GM12878 (cell line): ENCODE measurements at regions not wholly inside any gene's neighbourhood (a gene's known extent, or its start where the extent isn't known, plus 50 kb on each side); places are given as distances from the start of the nearest gene placed in this dataset.

Experiments
- ATAC-seq: fragments of 200-7000 bp; cut with Tn5 transposase; 3 replicates; pipeline ENCODE4 v1.9.1; 2020; ENCODE audit warnings: mild to moderate bottlenecking, moderate library complexity
- BruUV-seq: library from RNA; stranded (reverse); fragments of 400-500 nt; replicated peaks from 2 replicates; lab custom pipeline; 2021; lab: Mats Ljungman, UMichigan
- CTCF ChIA-PET: fragments of 300-600 bp; sonication (Branson Sonifier 250); formaldehyde crosslinking; extraction: SDS; loops from one replicate; lab custom pipeline; 2021; ENCODE audit warnings: inconsistent platforms; lab: Yijun Ruan, JAX
- POLR2A ChIA-PET: fragments of 350-600 bp; formaldehyde crosslinking; extraction: SDS; loops from one replicate; lab custom pipeline; 2021; ENCODE audit warnings: inconsistent platforms; lab: Charles Lee
- RAD21 ChIA-PET: fragments of 300-600 bp; sonication (Branson Sonifier 250); formaldehyde crosslinking; loops from one replicate; lab custom pipeline; 2023; ENCODE audit warnings: antibody characterized with exemption; ENCODE audit not compliant: unreplicated experiment; lab: Charles Lee
- SMC1A ChIA-PET: fragments of 300-600 bp; sonication (Branson Sonifier 250); formaldehyde crosslinking; loops from one replicate; lab custom pipeline; 2023; ENCODE audit not compliant: unreplicated experiment, uncharacterized antibody; lab: Charles Lee
- DNase-seq: peaks from one replicate; pipeline ENCODE4 v3.0.0-alpha.2; 2011; ENCODE audit warnings: low read depth, low spot score
- FAIRE-seq: peaks from 3 replicates; lab custom pipeline; 2011; peaks lifted over from hg19 to GRCh38; lab: Jason Lieb, UNC
- H2AFZ ChIP-seq: 2 replicates; pipeline ENCODE4 v1.6.0; 2011; ENCODE audit warnings: low read depth, low read length, control low read depth; ENCODE audit not compliant: control insufficient read depth
- H3K27ac ChIP-seq: 2 replicates; pipeline ENCODE4 v1.5.1; 2011; ENCODE audit warnings: control low read depth; ENCODE audit not compliant: control insufficient read depth, insufficient read depth
- H3K27me3 ChIP-seq, 2 experiments: replicated peaks in 1 of 2; 2 replicates each; pipeline versions ENCODE4 v1.6.0 to v1.6.1; 2011; ENCODE audit warnings: low read length in 1 of 2; ENCODE audit not compliant: control insufficient read depth in 2 of 2, insufficient read depth in 2 of 2
- H3K36me3 ChIP-seq, 2 experiments: 2 replicates each; pipeline ENCODE4 v1.5.1; 2011; ENCODE audit warnings: low read length in 1 of 2; ENCODE audit not compliant: control insufficient read depth in 2 of 2, insufficient read depth in 2 of 2
- H3K4me1 ChIP-seq: 2 replicates; pipeline ENCODE4 v1.6.1; 2011; ENCODE audit warnings: mild to moderate bottlenecking, low read length, moderate library complexity, mixed read lengths; ENCODE audit not compliant: control insufficient read depth, insufficient read depth
- H3K4me2 ChIP-seq: 2 replicates; pipeline ENCODE4 v1.6.0; 2011; ENCODE audit warnings: control low read depth; ENCODE audit not compliant: control insufficient read depth, insufficient read depth
- H3K4me3 ChIP-seq: fragments of 200-600 bp; sonication (generic); 2 replicates; pipeline ENCODE4 v1.5.1; 2016
- H3K79me2 ChIP-seq: 2 replicates; pipeline ENCODE4 v1.6.0; 2011; ENCODE audit warnings: low read length; ENCODE audit not compliant: control insufficient read depth, insufficient read depth
- H3K9ac ChIP-seq: 2 replicates; pipeline ENCODE4 v1.8.0; 2011; ENCODE audit warnings: low read length, control low read depth, mixed read lengths; ENCODE audit not compliant: control insufficient read depth, insufficient read depth
- H3K9me3 ChIP-seq: replicated peaks from 3 replicates; pipeline ENCODE4 v1.5.1; 2011; ENCODE audit warnings: mild to moderate bottlenecking, low read length; ENCODE audit not compliant: control insufficient read depth, insufficient read depth
- H4K20me1 ChIP-seq: 2 replicates; pipeline ENCODE4 v1.6.0; 2011; ENCODE audit not compliant: control insufficient read depth, insufficient read depth
- ASH2L ChIP-seq: fragments of 300-600, 200-600 bp; sonication (generic); IDR thresholded peaks from 2 replicates; pipeline ENCODE4 v1.6.1; 2017; ENCODE audit warnings: low read depth, mild to moderate bottlenecking, borderline replicate concordance
- ATF2 ChIP-seq: IDR thresholded peaks from 2 replicates; pipeline ENCODE4 v1.6.1; 2012; ENCODE audit warnings: low read length, inconsistent platforms
- ATF3 ChIP-seq: IDR thresholded peaks from 2 replicates; pipeline ENCODE4 v1.6.1; 2011; ENCODE audit warnings: low read depth, mild to moderate bottlenecking, low read length, moderate library complexity, borderline replicate concordance; ENCODE audit errors: extremely low read depth
- BHLHE40 ChIP-seq, 2 experiments: fragments of 450-650 bp in 1 of 2; IDR thresholded peaks; 2 replicates each; pipeline ENCODE4 v1.6.1; 2011 to 2017; ENCODE audit warnings: low read depth in 2 of 2, borderline replicate concordance in 1 of 2, improper control_type of control experiment in 1 of 2, low read length in 1 of 2, mild to moderate bottlenecking in 1 of 2
- CBFB ChIP-seq: IDR thresholded peaks from 2 replicates; pipeline ENCODE4 v1.6.1; 2016; ENCODE audit warnings: antibody characterized with exemption, low read depth
- CHD4 ChIP-seq: fragments of 200-600 bp; sonication (generic); IDR thresholded peaks from 2 replicates; pipeline ENCODE4 v1.6.1; 2016; ENCODE audit warnings: mild to moderate bottlenecking
- GATAD2B ChIP-seq: fragments of 450-650 bp; conservative IDR thresholded peaks from 2 replicates; pipeline ENCODE4 v1.6.1; 2017; ENCODE audit warnings: low read depth, mild to moderate bottlenecking, moderate library complexity
- IRF4 ChIP-seq: IDR thresholded peaks from 2 replicates; pipeline ENCODE4 v1.6.1; 2011; ENCODE audit warnings: low read depth, low read length
- JUND ChIP-seq: IDR thresholded peaks from 2 replicates; pipeline ENCODE4 v1.6.1; 2012; ENCODE audit warnings: low read depth, mild to moderate bottlenecking, low read length, improper control_type of control experiment, moderate library complexity
- NR2C1 ChIP-seq: fragments of 450-650 bp; IDR thresholded peaks from 2 replicates; pipeline ENCODE4 v1.6.1; 2017; ENCODE audit warnings: antibody characterized with exemption, mild to moderate bottlenecking, moderate library complexity
- NR2F1 ChIP-seq: fragments of 450-650 bp; conservative IDR thresholded peaks from 2 replicates; pipeline ENCODE4 v1.6.1; 2017; ENCODE audit warnings: mild to moderate bottlenecking
- NRF1 ChIP-seq: conservative IDR thresholded peaks from 2 replicates; pipeline ENCODE4 v1.6.1; 2011; ENCODE audit warnings: mild to moderate bottlenecking, low read depth, low read length, improper control_type of control experiment
- RBBP5 ChIP-seq: fragments of 200-600 bp; sonication (generic); conservative IDR thresholded peaks from 2 replicates; pipeline ENCODE4 v1.6.1; 2016
- SKIL ChIP-seq: fragments of 450-650 bp; IDR thresholded peaks from 2 replicates; pipeline ENCODE4 v1.6.1; 2017; ENCODE audit warnings: mild to moderate bottlenecking, low read depth, inconsistent platforms; ENCODE audit not compliant: poor library complexity, severe bottlenecking
- STAT1 ChIP-seq: fragments of 450-650 bp; conservative IDR thresholded peaks from 2 replicates; pipeline ENCODE4 v1.6.1; 2014; ENCODE audit warnings: antibody characterized with exemption, mild to moderate bottlenecking
- TCF3 ChIP-seq: IDR thresholded peaks from 2 replicates; pipeline ENCODE4 v1.6.1; 2012; ENCODE audit warnings: low read depth, mild to moderate bottlenecking, low read length, borderline replicate concordance; ENCODE audit not compliant: insufficient read depth
- ZNF207 ChIP-seq: fragments of 450-650 bp; IDR thresholded peaks from 2 replicates; pipeline ENCODE4 v1.6.1; 2014; ENCODE audit warnings: antibody characterized with exemption, mild to moderate bottlenecking, borderline replicate concordance
- ZNF24 ChIP-seq: fragments of 450-650 bp; IDR thresholded peaks from 2 replicates; pipeline ENCODE4 v1.6.1; 2017; ENCODE audit warnings: antibody characterized with exemption, mild to moderate bottlenecking
- ZSCAN29 ChIP-seq: fragments of 450-650 bp; IDR thresholded peaks from 2 replicates; pipeline ENCODE4 v1.6.1; 2017; ENCODE audit warnings: mild to moderate bottlenecking, moderate library complexity
- WGBS: methylation state at CpG from one replicate; pipeline ENCODE4 v1.1.6; 2016; ENCODE audit warnings: low lambda C conversion rate; ENCODE audit not compliant: insufficient replicate concordance, insufficient coverage; ENCODE audit errors: missing lambda C conversion rate; 5-methylcytosine and 5-hydroxymethylcytosine counted together
- in situ Hi-C: fragments of 300-500 bp; cut with MboI; formaldehyde crosslinking; loops from 9 replicates; pipeline ENCODE4 v1.14.3; 2018; ENCODE audit warnings: mixed read lengths
- intact Hi-C: fragments of 100-400 bp; cut with micrococcal nuclease; formaldehyde crosslinking; loops from one replicate; pipeline ENCODE4 v1.14.2; 2022; ENCODE audit not compliant: unreplicated experiment

GRCh38 chr6:112409311-112409710 lies 62.2 kb downstream of the RFPL4B start:
- ChIA-PET SMC1A (interaction anchor here (0.5 kb wide), 1 partner anchor 14 kb away, joined by 3 read pairs; no protein-coding TSS in a partner anchor), POLR2A (no interaction called here)
- H3K27ac ChIP-seq: no peak overlapping the region
- DNase-seq (no peak), FAIRE-seq (no peak)
- H2AFZ ChIP-seq: no peak overlapping the region
- intact Hi-C loops: no loop called here
- no peaks in the 10 kb centered on the region for H4K20me1 ChIP-seq
- H3K4me1 ChIP-seq: no peaks in the 10 kb centered on the region
- no peaks in the 10 kb centered on the region for H3K36me3 ChIP-seq
- H3K9ac ChIP-seq: no peak overlapping the region
- no peak for TF ChIP-seq BHLHE40 (IDR thresholded peaks at IDR 0.05; ENCODE audit: borderline replicate concordance in 1 of 2, low read depth in 2 of 2, low read length in 1 of 2)
- TF ChIP-seq SKIL: no peak
- no peak for TF ChIP-seq NR2C1
- no peak for TF ChIP-seq GATAD2B
- TF ChIP-seq ZNF24: no peak
- TF ChIP-seq NR2F1: no peak
- no peak for TF ChIP-seq NRF1
- TF ChIP-seq TCF3: no peak
- no peak for TF ChIP-seq JUND
- TF ChIP-seq ZSCAN29: no peak
- no peak for TF ChIP-seq IRF4
- no peak for TF ChIP-seq CBFB
- no peak for TF ChIP-seq ATF3
- TF ChIP-seq CHD4: no peak
- no peak for TF ChIP-seq ASH2L
- no peak for TF ChIP-seq ATF2
- TF ChIP-seq ZNF207: no peak
- no peak for TF ChIP-seq RBBP5
- TF ChIP-seq STAT1: no peak
- TF ChIP-seq, all 136 proteins: peak for 0
- ChIA-PET CTCF (no interaction called here), RAD21 (no interaction called here)
- Histone ChIP-seq H3K9me3 (no peaks in the 10 kb centered on the region), H3K4me2 (no peak overlapping the region), H3K27me3 (no peaks in the 10 kb centered on the region), H3K79me2 (no peaks in the 10 kb centered on the region), H3K4me3 (no peak overlapping the region)
- in situ Hi-C loops: no loop called here
- no TSS peak for BruUV-seq
- no peak for ATAC-seq
- 2% methylated on average over 2 of the region's 2 CpGs for WGBS
